ENCODE measurements at regions not wholly inside any gene's neighbourhood (a gene's known extent, or its start where the extent isn't known, plus 50 kb on each side); places are given as distances from the start of the nearest gene placed in this dataset.
"Not testable (repeated sequence)": the region's sequence is repeated elsewhere in the genome, so short reads cannot be mapped to it uniquely, and the experiment has no call there.

- no peak overlapping the region for H3K27ac ChIP-seq
- TF ChIP-seq, protein P1, sequence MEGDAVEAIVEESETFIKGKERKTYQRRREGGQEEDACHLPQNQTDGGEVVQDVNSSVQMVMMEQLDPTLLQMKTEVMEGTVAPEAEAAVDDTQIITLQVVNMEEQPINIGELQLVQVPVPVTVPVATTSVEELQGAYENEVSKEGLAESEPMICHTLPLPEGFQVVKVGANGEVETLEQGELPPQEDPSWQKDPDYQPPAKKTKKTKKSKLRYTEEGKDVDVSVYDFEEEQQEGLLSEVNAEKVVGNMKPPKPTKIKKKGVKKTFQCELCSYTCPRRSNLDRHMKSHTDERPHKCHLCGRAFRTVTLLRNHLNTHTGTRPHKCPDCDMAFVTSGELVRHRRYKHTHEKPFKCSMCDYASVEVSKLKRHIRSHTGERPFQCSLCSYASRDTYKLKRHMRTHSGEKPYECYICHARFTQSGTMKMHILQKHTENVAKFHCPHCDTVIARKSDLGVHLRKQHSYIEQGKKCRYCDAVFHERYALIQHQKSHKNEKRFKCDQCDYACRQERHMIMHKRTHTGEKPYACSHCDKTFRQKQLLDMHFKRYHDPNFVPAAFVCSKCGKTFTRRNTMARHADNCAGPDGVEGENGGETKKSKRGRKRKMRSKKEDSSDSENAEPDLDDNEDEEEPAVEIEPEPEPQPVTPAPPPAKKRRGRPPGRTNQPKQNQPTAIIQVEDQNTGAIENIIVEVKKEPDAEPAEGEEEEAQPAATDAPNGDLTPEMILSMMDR (IDR thresholded peaks at IDR 0.05; ENCODE audit: low read depth, low read length), result no peak
These were observed 91.6 kb downstream of the CARTPT start for GRCh38 chr5:71810471-71811195.

DNA sequence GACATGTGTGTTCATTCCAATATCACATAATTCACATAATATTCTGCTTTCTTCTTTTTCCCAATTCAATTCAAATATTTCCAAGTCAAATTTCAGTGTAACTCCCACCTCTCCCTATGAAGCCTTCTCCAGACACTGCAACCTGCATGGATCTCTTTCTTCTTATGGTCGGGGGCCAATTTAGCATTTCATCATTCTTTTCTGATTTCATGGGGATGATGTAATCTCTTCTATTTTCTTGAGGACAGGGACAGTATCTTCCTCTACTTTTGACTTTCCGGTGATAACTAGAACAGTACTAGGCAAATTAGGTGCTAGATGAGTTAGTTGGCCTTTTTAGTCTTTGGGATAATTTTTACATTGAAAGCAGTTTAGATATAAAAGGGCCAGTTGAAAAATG lies 92.7 kb downstream of the CARTPT start:
- TF ChIP-seq, protein P1 (IDR thresholded peaks at IDR 0.05; ENCODE audit: low read depth, low read length), result no peak
- DNase-seq, result no peak

More at GRCh38 chr5:71810471-71811195, 91.6 kb downstream of the CARTPT start:
- Histone ChIP-seq H3K36me3 (no peaks in the 10 kb centered on the region), H3K27me3 (ENCODE audit: insufficient read depth, low read depth, severe bottlenecking) (no peaks in the 10 kb centered on the region), H3K4me3 (ENCODE audit: low read depth, low read length) (no peak overlapping the region), H3K9me3 (ENCODE audit: severe bottlenecking) (no peaks in the 10 kb centered on the region)
- no peak for DNase-seq

DNA sequence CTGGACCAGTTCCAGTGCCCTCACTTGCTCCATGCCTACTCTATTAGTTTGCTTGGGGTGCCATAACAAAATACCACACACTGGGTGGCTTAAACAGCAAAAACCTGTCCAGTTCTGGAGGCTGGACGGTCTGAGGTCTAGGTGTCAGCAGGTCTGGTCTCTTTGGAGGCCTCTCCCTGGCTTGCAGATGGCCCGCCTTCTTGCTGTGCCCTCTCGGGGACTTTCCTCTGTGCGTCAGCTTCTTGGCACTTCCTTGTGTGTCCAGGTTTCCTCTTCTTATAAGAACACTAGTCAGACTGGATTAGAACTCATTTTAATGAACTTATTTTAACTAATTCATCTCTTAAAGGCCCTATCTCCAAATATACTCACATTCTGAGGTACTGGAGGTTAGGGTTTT lies 97.2 kb downstream of the CARTPT start:
- Histone ChIP-seq H3K27ac (no peak overlapping the region), H3K27me3 (ENCODE audit: insufficient read depth, low read depth, severe bottlenecking) (no peaks in the 10 kb centered on the region), H3K9me3 (ENCODE audit: severe bottlenecking) (no peaks in the 10 kb centered on the region), H3K4me3 (ENCODE audit: low read depth, low read length) (no peak overlapping the region), H3K36me3 (no peaks in the 10 kb centered on the region)
- no peak for DNase-seq
- TF ChIP-seq, protein P1 (IDR thresholded peaks at IDR 0.05; ENCODE audit: low read depth, low read length), result no peak

More for the DNA sequence above, 92.7 kb downstream of the CARTPT start:
- no peak overlapping the region for H3K27ac ChIP-seq
- no peaks in the 10 kb centered on the region for H3K9me3 ChIP-seq (ENCODE audit: severe bottlenecking)
- H3K4me3 ChIP-seq (ENCODE audit: low read depth, low read length), result no peak overlapping the region
- no peaks in the 10 kb centered on the region for H3K36me3 ChIP-seq
- H3K27me3 ChIP-seq (ENCODE audit: insufficient read depth, low read depth, severe bottlenecking), result no peaks in the 10 kb centered on the region

GRCh38 chr5:71817891-71818290 lies 98.8 kb downstream of the CARTPT start:
- no peaks in the 10 kb centered on the region for H3K36me3 ChIP-seq
- H3K27me3 ChIP-seq (ENCODE audit: insufficient read depth, low read depth, severe bottlenecking), result no peaks in the 10 kb centered on the region
- no peaks in the 10 kb centered on the region for H3K9me3 ChIP-seq (ENCODE audit: severe bottlenecking)
- TF ChIP-seq, protein P1 (IDR thresholded peaks at IDR 0.05; ENCODE audit: low read depth, low read length), result no peak
- no peak for DNase-seq
- H3K4me3 ChIP-seq (ENCODE audit: low read depth, low read length), result no peak overlapping the region
- no peak overlapping the region for H3K27ac ChIP-seq

- H3K27ac ChIP-seq, result no peak overlapping the region
- no peaks in the 10 kb centered on the region for H3K27me3 ChIP-seq (ENCODE audit: insufficient read depth, low read depth, severe bottlenecking)
- H3K36me3 ChIP-seq, result no peaks in the 10 kb centered on the region
- TF ChIP-seq, protein P1 (IDR thresholded peaks at IDR 0.05; ENCODE audit: low read depth, low read length), result no peak
- peaks cover 4% of the 10 kb centered on the region for H3K9me3 ChIP-seq (ENCODE audit: severe bottlenecking)
- no peak for DNase-seq
- H3K4me3 ChIP-seq (ENCODE audit: low read depth, low read length), result no peak overlapping the region
These were observed 102.0 kb downstream of the CARTPT start for GRCh38 chr5:71821029-71821428.

DNA sequence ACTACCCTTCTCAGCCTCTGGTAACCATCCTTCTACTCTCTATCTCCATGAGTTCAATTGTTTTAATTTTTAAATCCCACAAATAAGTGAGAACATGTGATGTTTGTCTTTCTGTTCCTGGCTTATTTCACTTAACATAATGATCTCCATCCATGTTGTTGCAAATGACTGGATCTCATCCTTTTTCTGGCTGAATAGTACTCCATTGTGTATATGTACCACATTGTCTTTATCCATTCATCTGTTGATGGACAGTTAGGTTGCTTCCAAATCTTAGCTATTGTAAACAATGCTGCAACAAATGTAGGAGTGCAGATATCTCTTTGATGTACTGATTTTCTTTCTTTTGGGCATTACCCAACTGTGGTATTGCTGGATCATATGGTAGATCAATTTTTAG lies 103.0 kb downstream of the CARTPT start:
- H3K9me3 ChIP-seq (ENCODE audit: severe bottlenecking); DNase-seq; H3K36me3 ChIP-seq; H3K27me3 ChIP-seq (ENCODE audit: insufficient read depth, low read depth, severe bottlenecking); H3K4me3 ChIP-seq (ENCODE audit: low read depth, low read length); H3K27ac ChIP-seq: not testable (repeated sequence)

Measured in WERI-Rb-1 (cell line).